Endometrium (tissue), 2 donors: ENCODE measurements at regions not wholly inside any gene's neighbourhood (a gene's known extent, or its start where the extent isn't known, plus 50 kb on each side); places are given as distances from the start of the nearest gene placed in this dataset.
"Not testable (repeated sequence)": the region's sequence is repeated elsewhere in the genome, so short reads cannot be mapped to it uniquely, and the experiment has no call there.

Source experiments
- FAIRE-seq: peaks from 2 replicates; lab custom pipeline; 2012; peaks lifted over from hg19 to GRCh38; lab: Jason Lieb, UNC
- donor health status: control.
- donor health status: control.

DNA sequence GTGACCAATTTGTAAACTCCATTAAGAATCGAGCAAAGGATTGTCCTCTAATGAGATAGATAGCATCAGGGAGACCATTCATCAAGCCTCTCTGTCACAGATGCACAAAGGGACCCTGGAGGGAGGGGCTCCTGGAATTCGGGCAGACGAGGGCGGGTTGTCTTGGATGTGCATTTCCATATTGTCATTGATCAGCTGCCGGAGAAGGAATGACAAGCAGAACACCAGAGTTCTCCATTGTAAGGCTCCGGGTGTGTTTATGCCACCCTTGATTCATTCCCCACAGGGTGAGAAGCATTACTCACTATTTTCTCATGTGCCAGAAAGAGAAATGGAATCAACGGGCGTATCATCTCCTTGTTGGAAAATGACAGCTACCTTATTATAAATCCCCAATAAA is 167.5 kb downstream of the EBLN2 start:
- no peak for FAIRE-seq

DNA sequence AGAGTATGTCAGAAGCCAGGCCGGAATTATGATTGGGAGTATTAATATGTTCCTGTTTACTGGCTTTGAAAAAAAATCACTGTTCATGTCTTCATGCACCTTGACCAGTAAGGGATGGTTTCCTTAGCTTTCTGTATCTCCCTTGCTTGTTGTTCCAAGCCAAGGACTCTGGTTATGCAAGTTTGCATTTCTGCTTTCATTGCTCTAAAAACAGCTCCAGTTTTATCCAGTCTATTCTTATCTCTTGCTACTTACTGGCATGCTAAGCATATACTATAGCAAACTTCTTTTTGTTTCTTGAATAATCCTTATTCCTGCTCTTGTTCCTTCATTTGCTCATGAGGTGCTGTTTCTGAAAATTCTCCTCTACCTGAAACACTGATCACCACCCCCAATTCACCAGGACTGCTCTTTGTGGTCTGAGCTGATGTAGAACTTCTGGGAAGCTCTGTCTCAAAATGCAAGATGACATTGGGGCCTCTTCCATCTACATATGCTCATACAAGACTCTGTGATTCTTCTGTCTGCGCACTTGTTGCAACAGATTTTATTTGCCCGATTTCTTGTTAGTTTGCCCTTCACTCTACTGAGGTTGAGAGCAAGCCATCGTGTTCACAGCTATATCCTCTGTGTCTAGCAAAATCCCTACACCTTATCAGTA is 173.0 kb downstream of the EBLN2 start:
- no peak for FAIRE-seq

DNA sequence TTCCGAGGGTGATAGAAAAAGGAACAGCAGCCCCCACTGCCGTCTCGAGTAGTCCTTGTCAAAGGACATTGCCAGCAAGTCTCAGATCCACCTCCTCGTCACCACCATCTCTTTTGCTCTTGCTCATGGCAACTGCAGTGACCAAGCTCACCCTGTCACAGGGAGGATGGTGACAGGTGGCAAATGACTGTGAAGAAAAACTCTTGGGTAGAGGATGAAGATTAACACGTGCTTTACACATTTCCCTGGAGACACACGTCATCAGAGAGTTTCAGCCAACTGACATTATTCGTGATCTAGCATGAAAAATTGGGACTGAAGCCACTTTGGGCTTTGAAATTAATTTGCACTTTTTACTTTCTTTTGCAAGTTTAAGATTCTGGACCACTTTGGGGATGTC is 174.3 kb downstream of the EBLN2 start:
- FAIRE-seq, result no peak

DNA sequence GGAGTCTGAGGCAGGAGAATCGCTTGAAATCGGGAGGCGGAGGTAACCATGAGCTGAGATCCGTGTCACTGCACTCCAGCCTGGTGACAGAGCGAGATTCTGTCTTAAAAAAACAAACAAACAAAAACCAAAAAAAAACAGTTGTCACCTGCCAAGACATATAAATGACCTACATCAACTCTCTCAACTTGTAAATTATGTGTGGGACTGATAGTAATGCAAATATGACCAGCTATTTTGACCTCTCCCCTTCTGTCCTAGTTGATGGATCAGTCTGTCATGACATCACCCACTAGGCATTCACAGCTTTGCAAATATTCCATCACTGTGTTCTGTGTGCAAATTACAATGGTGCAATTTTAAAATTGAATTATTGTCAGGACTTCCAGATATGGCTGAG is 175.4 kb downstream of the EBLN2 start:
- FAIRE-seq, result no peak

DNA sequence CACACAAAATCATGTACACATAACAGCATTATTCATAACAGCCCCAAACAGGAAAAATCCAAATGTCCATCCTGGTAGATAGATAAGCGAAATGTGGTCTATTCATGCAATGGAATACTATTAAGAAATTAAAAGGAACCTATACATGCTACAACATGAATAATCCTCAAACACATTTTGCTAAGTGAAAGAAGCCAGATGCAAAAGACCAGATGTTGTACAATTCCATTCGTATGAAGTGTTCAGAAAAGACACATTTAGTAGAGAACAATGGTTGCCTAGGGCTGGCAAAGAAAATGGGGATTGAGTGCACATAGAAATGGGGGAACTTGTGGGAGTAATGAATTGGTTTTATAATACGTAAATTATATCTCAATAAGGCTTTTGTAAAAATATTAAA is 182.3 kb downstream of the EBLN2 start:
- no peak for FAIRE-seq

DNA sequence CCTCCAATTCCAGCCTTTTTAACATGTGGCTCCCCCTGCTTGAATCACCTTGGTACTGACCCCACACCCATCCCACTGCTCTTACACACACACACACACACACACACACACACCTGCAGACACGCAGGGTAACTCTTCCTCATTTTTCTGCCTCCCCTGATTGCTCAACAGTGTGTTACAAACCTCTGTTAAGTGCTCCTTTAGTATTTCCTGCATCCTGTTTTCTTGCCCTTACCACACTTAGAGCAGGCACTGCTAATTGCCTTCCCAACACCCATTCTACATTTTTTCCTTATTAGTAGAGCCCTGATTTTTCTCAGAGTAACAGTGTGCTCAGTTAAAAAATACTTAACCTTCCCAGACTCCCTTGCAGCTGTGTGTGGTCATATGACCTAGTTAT is 184.0 kb downstream of the EBLN2 start:
- no peak for FAIRE-seq

GRCh38 chr3:73249047-73249446 is 187.6 kb downstream of the EBLN2 start:
- no peak for FAIRE-seq

- FAIRE-seq, result no peak
These were observed 192.6 kb downstream of the EBLN2 start for GRCh38 chr3:73254062-73254461.

GRCh38 chr3:73255609-73256029 is 194.2 kb downstream of the EBLN2 start:
- no peak for FAIRE-seq

- FAIRE-seq, result no peak
These were observed 195.7 kb downstream of the EBLN2 start for GRCh38 chr3:73257186-73257585.

GRCh38 chr3:73258057-73258456 is 196.6 kb downstream of the EBLN2 start:
- FAIRE-seq, result no peak

DNA sequence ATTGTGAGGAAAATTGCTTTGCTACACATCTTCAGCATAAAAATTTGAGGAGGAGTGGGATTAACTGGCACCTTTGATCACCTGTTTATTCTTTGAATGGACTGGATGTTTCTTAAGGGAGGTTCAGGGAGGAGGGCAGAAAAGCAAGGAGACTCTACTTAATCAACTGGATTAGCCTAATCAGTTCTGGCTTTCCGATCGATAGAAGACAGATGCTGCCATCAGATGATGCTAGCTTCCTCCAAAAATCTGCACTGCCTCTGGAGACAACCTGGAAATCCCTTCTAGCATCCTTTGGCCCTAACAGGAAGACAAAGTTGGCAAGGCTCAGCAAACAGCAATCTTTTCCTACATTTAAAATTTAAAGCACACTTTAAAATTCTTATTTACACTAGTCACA is 197.8 kb downstream of the EBLN2 start:
- no peak for FAIRE-seq

GRCh38 chr3:73259856-73260255 is 198.4 kb downstream of the EBLN2 start:
- FAIRE-seq, result no peak

DNA sequence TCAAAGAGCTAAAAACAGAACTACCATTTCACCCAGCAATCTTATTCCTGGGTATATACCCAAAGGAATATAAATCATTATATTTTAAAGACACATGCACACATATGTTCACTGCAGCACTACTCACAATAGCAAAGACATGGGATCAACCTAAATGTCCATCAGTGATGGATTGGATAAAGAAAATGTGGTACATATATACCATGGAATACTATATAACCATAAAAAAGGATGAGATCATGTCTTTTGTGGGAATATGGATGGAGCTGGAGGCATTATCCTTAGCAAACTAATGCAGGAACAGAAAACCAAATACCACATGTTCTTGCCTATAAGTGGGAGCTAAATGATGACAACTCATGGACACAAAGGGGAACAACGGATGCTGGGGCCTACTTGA is 205.1 kb downstream of the EBLN2 start:
- not testable (repeated sequence) for FAIRE-seq

GRCh38 chr3:73269126-73269525 is 207.7 kb downstream of the EBLN2 start:
- FAIRE-seq, result not testable (repeated sequence)

GRCh38 chr3:73270839-73271483 is 209.5 kb downstream of the EBLN2 start:
- no peak for FAIRE-seq

DNA sequence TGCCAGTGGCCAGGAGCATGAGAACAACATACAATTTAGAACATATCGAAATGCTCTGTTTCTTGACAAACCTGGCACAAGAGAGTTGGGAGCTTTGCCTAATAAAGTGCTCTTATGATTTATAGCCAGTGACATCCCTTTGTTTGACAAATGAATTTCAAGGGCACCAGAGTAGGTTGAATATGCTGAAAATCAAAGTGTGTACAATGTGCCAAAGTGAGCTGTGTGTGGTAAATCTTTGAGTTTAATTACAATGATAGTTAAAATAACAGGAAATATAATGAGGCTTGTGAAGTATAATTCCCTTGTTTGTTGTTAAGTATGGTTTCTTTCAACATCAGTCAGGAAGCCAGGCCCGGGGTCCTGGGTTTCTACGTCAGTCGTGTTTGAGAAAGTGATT is 211.9 kb downstream of the EBLN2 start:
- no peak for FAIRE-seq

DNA sequence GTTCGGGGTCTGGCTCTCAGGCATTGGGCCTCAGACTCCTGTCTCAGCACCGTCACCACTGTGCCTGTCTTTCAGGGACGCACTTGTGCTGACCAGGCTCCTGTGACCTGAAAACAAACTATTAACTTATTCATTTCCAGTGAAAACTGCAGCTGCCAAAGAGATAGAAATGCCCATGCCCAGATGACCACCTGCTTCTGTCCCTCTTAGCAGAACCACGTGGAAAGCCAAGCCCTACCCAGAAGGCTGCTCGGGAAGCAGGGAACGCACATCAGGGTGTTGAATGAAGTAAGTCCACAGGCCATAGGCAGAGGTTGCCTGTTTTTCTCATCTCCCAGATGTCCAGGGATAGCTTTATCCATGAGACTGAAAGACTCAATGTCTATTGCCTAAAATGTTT is 219.3 kb downstream of the EBLN2 start:
- FAIRE-seq, result no peak

DNA sequence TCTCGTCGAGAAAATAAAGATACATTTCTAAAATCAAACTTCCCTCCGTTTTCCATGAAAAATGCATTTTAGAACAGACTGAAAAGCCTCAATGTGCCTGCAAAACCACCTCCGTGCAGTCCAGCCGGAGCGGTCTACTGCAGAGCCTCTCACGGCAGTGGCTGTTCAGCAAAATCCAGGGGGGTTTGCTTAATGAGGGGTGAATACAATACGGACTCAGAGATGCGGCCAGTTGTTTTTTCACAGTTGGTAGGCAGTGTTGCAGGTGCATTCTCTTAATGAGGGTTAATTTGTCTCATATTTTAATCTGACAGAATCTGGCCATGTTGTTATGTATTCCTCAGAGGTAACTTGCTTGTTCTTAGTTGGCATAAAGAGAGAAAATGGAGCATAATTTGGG is 223.0 kb downstream of the EBLN2 start:
- FAIRE-seq, result no peak

- no peak for FAIRE-seq
These were observed 230.1 kb downstream of the EBLN2 start for GRCh38 chr3:73291541-73291940.

GRCh38 chr3:73292220-73292619 is 230.8 kb downstream of the EBLN2 start:
- FAIRE-seq, result no peak

- FAIRE-seq, result no peak
These were observed 233.1 kb downstream of the EBLN2 start for GRCh38 chr3:73294537-73294936.

GRCh38 chr3:73295876-73296635 is 234.6 kb downstream of the EBLN2 start:
- no peak for FAIRE-seq
